ENCODE measurements at regions not wholly inside any gene's neighbourhood (a gene's known extent, or its start where the extent isn't known, plus 50 kb on each side); places are given as distances from the start of the nearest gene placed in this dataset.
"Not testable (repeated sequence)": the region's sequence is repeated elsewhere in the genome, so short reads cannot be mapped to it uniquely, and the experiment has no call there.

GRCh38 chr4:121616449-121616848, 80.3 kb downstream of the ANXA5 start:
- not testable (repeated sequence) for TF ChIP-seq CTCF, POLR2A, POLR2AphosphoS5 (IDR thresholded peaks at IDR 0.05)

Data from prostate gland (tissue), 2 donors.